ENCODE measurements at regions not wholly inside any gene's neighbourhood (a gene's known extent, or its start where the extent isn't known, plus 50 kb on each side); places are given as distances from the start of the nearest gene placed in this dataset.

DNA sequence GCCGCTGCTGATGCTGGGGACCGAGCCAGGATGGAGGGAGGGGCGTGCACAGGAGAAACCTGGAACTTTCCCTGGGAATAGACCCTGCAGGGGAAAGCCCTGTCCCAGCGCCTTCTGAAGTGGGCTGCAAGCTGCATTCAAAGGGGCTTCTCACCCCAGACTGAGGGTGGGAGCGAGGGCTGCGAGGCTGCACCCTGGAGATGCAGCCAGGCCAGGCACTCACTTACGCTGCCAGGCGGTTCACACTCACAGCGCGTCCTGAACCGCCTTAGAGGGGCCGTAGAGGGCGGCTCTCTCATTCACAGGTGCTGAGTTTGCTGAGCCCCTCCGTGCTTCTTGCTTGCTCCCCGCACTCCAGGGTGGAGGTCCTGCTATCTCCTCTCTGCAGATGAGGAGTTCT is 208.5 kb upstream of the C14orf180 start:
- no peak for TF ChIP-seq CTCF (IDR thresholded peaks at IDR 0.05)
- Histone ChIP-seq H3K9me3 (no peaks in the 10 kb centered on the region), H3K27me3 (peaks cover 9% of the 10 kb centered on the region), H3K4me3 (no peak overlapping the region), H3K27ac (no peak overlapping the region), H3K4me1 (no peaks in the 10 kb centered on the region), H3K36me3 (no peaks in the 10 kb centered on the region)
- no peak for DNase-seq
- ATAC-seq = no peak
- intact Hi-C loops (cut with DNase I) = no loop called here

DNA sequence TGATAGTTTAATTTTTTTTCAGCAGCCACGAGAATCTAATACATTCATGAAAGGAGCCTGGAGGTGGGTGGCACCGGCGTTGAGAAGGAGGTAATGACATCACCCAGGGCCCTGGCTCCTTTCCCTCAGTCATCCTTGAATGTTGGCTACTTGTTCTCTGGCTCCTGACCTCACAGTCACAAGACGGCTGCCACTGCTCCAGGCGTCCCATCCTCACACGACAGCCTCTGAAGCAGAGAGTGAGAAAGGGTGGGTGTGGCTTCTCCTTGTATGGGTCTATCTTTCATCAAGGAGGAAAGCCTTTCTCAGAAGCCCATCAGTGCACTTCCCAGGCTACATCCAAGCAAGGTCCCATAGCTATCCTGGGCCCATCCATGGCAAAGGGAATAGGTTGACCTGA is 207.6 kb upstream of the C14orf180 start:
- H3K27me3 ChIP-seq = peaks cover 9% of the 10 kb centered on the region

DNA sequence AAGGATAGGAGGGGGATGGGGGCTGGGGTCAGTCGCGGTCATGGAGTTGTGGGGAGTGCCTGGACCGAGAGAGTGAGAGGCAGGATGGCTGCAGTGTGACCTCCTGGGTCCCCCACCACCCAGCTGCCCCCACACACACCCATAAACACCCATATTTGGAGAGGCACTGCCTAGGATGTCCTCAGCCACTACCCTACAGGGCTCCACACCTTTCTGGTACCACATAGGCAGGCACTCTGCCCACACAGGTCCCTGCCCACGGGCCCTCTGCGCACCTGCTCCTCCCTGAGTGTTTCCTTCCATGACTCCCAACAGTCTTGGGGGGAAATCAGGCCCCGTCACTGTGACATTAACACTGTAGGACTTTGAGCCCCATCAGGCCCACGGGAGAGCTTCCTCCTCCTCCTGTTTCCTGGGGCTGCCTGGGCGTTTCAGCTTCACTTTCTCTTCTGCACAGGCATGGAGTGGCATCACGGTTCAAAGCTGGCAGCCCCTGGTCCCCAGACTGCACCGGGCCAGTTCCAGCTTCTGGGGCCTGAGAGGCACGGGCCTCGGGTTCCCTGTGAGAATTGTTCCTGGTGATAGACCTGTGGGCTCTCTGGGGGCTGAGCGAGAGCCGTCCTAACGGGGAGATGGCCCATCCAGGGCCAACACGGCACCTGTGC is 207.0 kb upstream of the C14orf180 start:
- no peak for TF ChIP-seq CTCF (IDR thresholded peaks at IDR 0.05)
- H3K9me3 ChIP-seq = no peaks in the 10 kb centered on the region
- peaks cover 9% of the 10 kb centered on the region for H3K27me3 ChIP-seq
- DNase-seq (no peak), ATAC-seq (no peak)
- no peak overlapping the region for H3K4me3 ChIP-seq
- intact Hi-C loops (cut with DNase I) = no loop called here
- no peak overlapping the region for H3K27ac ChIP-seq
- H3K4me1 ChIP-seq = no peaks in the 10 kb centered on the region
- H3K36me3 ChIP-seq = no peaks in the 10 kb centered on the region

More for the DNA sequence above, 207.6 kb upstream of the C14orf180 start:
- DNase-seq (no peak), ATAC-seq (no peak)
- intact Hi-C loops (cut with DNase I) = no loop called here
- no peaks in the 10 kb centered on the region for H3K36me3 ChIP-seq
- H3K4me1 ChIP-seq = no peaks in the 10 kb centered on the region
- H3K9me3 ChIP-seq = no peaks in the 10 kb centered on the region
- no peak overlapping the region for H3K27ac ChIP-seq
- no peak overlapping the region for H3K4me3 ChIP-seq
- no peak for TF ChIP-seq CTCF (IDR thresholded peaks at IDR 0.05)

GRCh38 chr14:104373055-104373854 is 206.3 kb upstream of the C14orf180 start:
- Histone ChIP-seq H3K27ac (no peak overlapping the region), H3K4me3 (no peak overlapping the region), H3K36me3 (no peaks in the 10 kb centered on the region), H3K4me1 (no peaks in the 10 kb centered on the region), H3K27me3 (peaks cover 9% of the 10 kb centered on the region), H3K9me3 (no peaks in the 10 kb centered on the region)
- ATAC-seq (no peak), DNase-seq (no peak)
- intact Hi-C loops (cut with DNase I) = no loop called here
- TF ChIP-seq CTCF (IDR thresholded peaks at IDR 0.05) = no peak

DNA sequence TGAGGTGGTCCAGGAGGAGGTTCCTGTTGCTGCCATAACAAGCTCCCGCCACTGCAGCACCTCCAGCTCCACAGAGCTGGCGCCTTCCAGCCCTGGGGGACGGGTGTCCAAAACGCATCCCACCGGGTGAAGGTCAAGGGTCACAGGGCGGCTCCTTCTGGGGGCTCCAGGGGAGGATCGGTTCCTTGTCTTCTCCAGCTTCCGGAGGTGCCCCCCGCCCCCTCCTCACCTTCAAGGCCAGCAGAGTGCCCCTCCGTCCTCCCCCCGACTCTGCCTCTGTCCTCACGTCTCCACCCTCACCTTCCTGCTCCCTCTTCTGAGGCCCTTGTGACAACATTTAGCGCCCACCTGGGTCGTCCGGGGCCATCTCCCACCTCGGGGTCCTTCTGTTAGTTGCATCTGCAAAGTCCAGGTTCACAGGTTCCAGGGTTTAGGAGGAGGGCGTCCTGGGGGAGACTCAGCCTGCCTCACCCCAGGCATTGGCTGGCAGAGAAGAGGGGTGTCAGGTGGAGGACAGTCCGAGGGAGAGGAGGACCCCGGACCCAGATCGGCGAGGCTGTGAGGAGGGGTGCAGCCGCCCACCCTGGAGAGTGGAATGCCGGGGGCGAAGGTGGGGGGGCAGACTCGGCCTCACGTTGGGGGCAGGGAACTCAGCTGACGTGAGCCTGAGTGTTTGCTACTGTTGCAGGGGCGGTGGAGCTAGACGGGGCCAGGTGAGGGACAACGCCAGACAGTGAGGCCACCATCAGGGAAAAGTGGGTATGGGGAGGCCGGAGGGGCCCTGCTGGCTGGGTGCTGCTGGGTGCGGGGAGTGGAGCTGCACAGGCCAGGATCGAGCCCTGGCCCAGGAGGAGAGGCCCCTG is 205.5 kb upstream of the C14orf180 start:
- DNase-seq (no peak), ATAC-seq (no peak)
- no peaks in the 10 kb centered on the region for H3K36me3 ChIP-seq
- no peaks in the 10 kb centered on the region for H3K4me1 ChIP-seq
- intact Hi-C loops (cut with DNase I) = no loop called here
- H3K27ac ChIP-seq = no peak overlapping the region
- H3K27me3 ChIP-seq = peaks cover 9% of the 10 kb centered on the region
- H3K9me3 ChIP-seq = no peaks in the 10 kb centered on the region
- TF ChIP-seq CTCF (IDR thresholded peaks at IDR 0.05) = no peak
- no peak overlapping the region for H3K4me3 ChIP-seq
